ENCODE measurements at regions not wholly inside any gene's neighbourhood (a gene's known extent, or its start where the extent isn't known, plus 50 kb on each side); places are given as distances from the start of the nearest gene placed in this dataset.

GRCh38 chr22:47278655-47279054 is 516.2 kb downstream of the TBC1D22A start:
- DNase-seq, result no peak

GRCh38 chr22:47277531-47277930 is 515.1 kb downstream of the TBC1D22A start:
- DNase-seq, result no peak

GRCh38 chr22:47276991-47277390 is 514.5 kb downstream of the TBC1D22A start:
- no peak for DNase-seq

GRCh38 chr22:47276450-47276820 is 514.0 kb downstream of the TBC1D22A start:
- no peak for DNase-seq

- DNase-seq, result no peak
Observed at GRCh38 chr22:47275605-47276449, 513.4 kb downstream of the TBC1D22A start.

- DNase-seq, result no peak
Observed at GRCh38 chr22:47274196-47274595, 511.7 kb downstream of the TBC1D22A start.

- DNase-seq, result no peak
Observed at GRCh38 chr22:47270463-47271135, 508.1 kb downstream of the TBC1D22A start.

GRCh38 chr22:47269516-47270088 is 507.2 kb downstream of the TBC1D22A start:
- DNase-seq, result no peak

- DNase-seq, result no peak
Observed at GRCh38 chr22:47267513-47268282, 505.2 kb downstream of the TBC1D22A start.

GRCh38 chr22:47266329-47266728 is 503.9 kb downstream of the TBC1D22A start:
- DNase-seq, result no peak

GRCh38 chr22:47260551-47260950 is 498.1 kb downstream of the TBC1D22A start:
- DNase-seq, result no peak

- DNase-seq, result no peak
Observed at GRCh38 chr22:47259990-47260389, 497.5 kb downstream of the TBC1D22A start.

GRCh38 chr22:47259049-47259448 is 496.6 kb downstream of the TBC1D22A start:
- no peak for DNase-seq

GRCh38 chr22:47257976-47258375 is 495.5 kb downstream of the TBC1D22A start:
- no peak for DNase-seq

- no peak for DNase-seq
Observed at GRCh38 chr22:47257566-47257965, 495.1 kb downstream of the TBC1D22A start.

- no peak for DNase-seq
Observed at GRCh38 chr22:47251911-47252310, 489.5 kb downstream of the TBC1D22A start.

- DNase-seq, result no peak
Observed at GRCh38 chr22:47250995-47251765, 488.7 kb downstream of the TBC1D22A start.

GRCh38 chr22:47249370-47249928 is 487.0 kb downstream of the TBC1D22A start:
- no peak for DNase-seq

- no peak for DNase-seq
Observed at GRCh38 chr22:47248925-47249324, 486.5 kb downstream of the TBC1D22A start.

GRCh38 chr22:47247579-47248240 is 485.3 kb downstream of the TBC1D22A start:
- peak in 2 of 56 donors; percentile 5 to 12 for DNase-seq
